H9 (cell line): ENCODE measurements at regions not wholly inside any gene's neighbourhood (a gene's known extent, or its start where the extent isn't known, plus 50 kb on each side); places are given as distances from the start of the nearest gene placed in this dataset.

Source experiments
- DNase-seq: peaks from one replicate; pipeline ENCODE4 v3.0.0-alpha.2; 2017
- H2AFZ ChIP-seq: one replicate; pipeline ENCODE4 v1.6.1; 2013; ENCODE audit warnings: mild to moderate bottlenecking, low read length, control low read depth, moderate library complexity
- H2AK5ac ChIP-seq: 2 replicates; pipeline ENCODE4 v1.6.1; 2013; ENCODE audit warnings: low read length, control low read depth, mixed read lengths; ENCODE audit not compliant: insufficient read length
- H2BK120ac ChIP-seq: one replicate; pipeline ENCODE4 v1.6.1; 2013; ENCODE audit warnings: low read depth, mild to moderate bottlenecking, low read length, control low read depth, inconsistent platforms; ENCODE audit not compliant: poor library complexity, severe bottlenecking
- H2BK12ac ChIP-seq: 2 replicates; pipeline ENCODE4 v1.6.1; 2013; ENCODE audit warnings: low read length, control low read depth, mixed read lengths, low read depth; ENCODE audit not compliant: insufficient read length
- H2BK15ac ChIP-seq: 2 replicates; pipeline ENCODE4 v1.6.1; 2013; ENCODE audit warnings: low read depth, low read length, control low read depth
- H2BK20ac ChIP-seq: one replicate; pipeline ENCODE4 v1.6.1; 2013; ENCODE audit warnings: low read depth, mild to moderate bottlenecking, low read length, control low read depth, inconsistent platforms; ENCODE audit not compliant: poor library complexity, severe bottlenecking
- H2BK5ac ChIP-seq: 2 replicates; pipeline ENCODE4 v1.6.1; 2013; ENCODE audit warnings: low read length, control low read depth, mixed read lengths; ENCODE audit not compliant: insufficient read length
- H3K14ac ChIP-seq: 2 replicates; pipeline ENCODE4 v1.6.1; 2013; ENCODE audit warnings: low read length, control low read depth; ENCODE audit not compliant: insufficient read depth
- H3K18ac ChIP-seq: 2 replicates; pipeline ENCODE4 v1.6.1; 2013; ENCODE audit warnings: low read depth, mild to moderate bottlenecking, mixed read lengths, low read length, control low read depth; ENCODE audit not compliant: insufficient read length
- H3K23ac ChIP-seq: 2 replicates; pipeline ENCODE4 v1.6.1; 2013; ENCODE audit warnings: low read length, control low read depth, mixed read lengths, low read depth; ENCODE audit not compliant: insufficient read length
- H3K23me2 ChIP-seq: 2 replicates; pipeline ENCODE4 v1.6.1; 2013; ENCODE audit warnings: low read depth, mild to moderate bottlenecking, mixed read lengths, low read length, control low read depth; ENCODE audit not compliant: insufficient read length, poor library complexity, severe bottlenecking
- H3K27ac ChIP-seq: 2 replicates; pipeline ENCODE4 v1.5.1; 2013; ENCODE audit warnings: low read length, control low read depth, mixed read lengths, low read depth; ENCODE audit not compliant: insufficient read length
- H3K27me3 ChIP-seq: 2 replicates; pipeline ENCODE4 v1.6.1; 2013; ENCODE audit warnings: low read length, control low read depth, inconsistent platforms; ENCODE audit not compliant: insufficient read depth
- H3K4ac ChIP-seq: 2 replicates; pipeline ENCODE4 v1.6.1; 2013; ENCODE audit warnings: low read depth, mild to moderate bottlenecking, control low read depth, inconsistent platforms, low read length, moderate library complexity
- H3K4me1 ChIP-seq: 2 replicates; pipeline ENCODE4 v1.6.1; 2013; ENCODE audit warnings: low read length, control low read depth, inconsistent platforms; ENCODE audit not compliant: insufficient read depth
- H3K4me2 ChIP-seq: 2 replicates; pipeline ENCODE4 v1.6.1; 2013; ENCODE audit warnings: low read length, control low read depth, mixed read lengths; ENCODE audit not compliant: insufficient read length, insufficient read depth
- H3K56ac ChIP-seq: 2 replicates; pipeline ENCODE4 v1.6.1; 2013; ENCODE audit warnings: low read depth, mild to moderate bottlenecking, mixed read lengths, low read length, control low read depth; ENCODE audit not compliant: insufficient read length
- H3K79me1 ChIP-seq: 2 replicates; pipeline ENCODE4 v1.6.1; 2013; ENCODE audit warnings: low read depth, mild to moderate bottlenecking, moderate library complexity, low read length, control low read depth, inconsistent platforms; ENCODE audit not compliant: insufficient read depth, poor library complexity, severe bottlenecking
- H3K79me2 ChIP-seq: 2 replicates; pipeline ENCODE4 v1.6.1; 2013; ENCODE audit warnings: low read length, control low read depth, inconsistent platforms; ENCODE audit not compliant: insufficient read depth
- H3K9ac ChIP-seq: 2 replicates; pipeline ENCODE4 v1.6.1; 2013; ENCODE audit warnings: low read length, control low read depth, mixed read lengths; ENCODE audit not compliant: insufficient read length; ENCODE audit errors: extremely low read depth
- H3K9me3 ChIP-seq: one replicate; pipeline ENCODE4 v1.6.1; 2013; ENCODE audit warnings: low read depth, low read length, inconsistent platforms; ENCODE audit not compliant: control insufficient read depth
- H3T11ph ChIP-seq: one replicate; pipeline ENCODE4 v1.6.1; 2013; ENCODE audit warnings: mild to moderate bottlenecking, low read length, control low read depth, inconsistent platforms
- H4K20me1 ChIP-seq: one replicate; pipeline ENCODE4 v1.6.1; 2013; ENCODE audit not compliant: control insufficient read depth, insufficient read length, insufficient read depth
- H4K5ac ChIP-seq: 2 replicates; pipeline ENCODE4 v1.6.1; 2013; ENCODE audit warnings: low read depth, mild to moderate bottlenecking, mixed read lengths, low read length, control low read depth; ENCODE audit not compliant: insufficient read length
- H4K8ac ChIP-seq: replicated peaks from 2 replicates; pipeline ENCODE4 v1.6.1; 2013; ENCODE audit warnings: low read length, control low read depth, mixed read lengths, low read depth; ENCODE audit not compliant: insufficient read length
- H4K91ac ChIP-seq: 2 replicates; pipeline ENCODE4 v1.6.1; 2013; ENCODE audit warnings: low read depth, mild to moderate bottlenecking, moderate library complexity, mixed read lengths, low read length, control low read depth; ENCODE audit not compliant: insufficient read length
- H3K27ac Mint-ChIP-seq, 3 experiments: 2 replicates in 2 of 3; 3 replicates in 1 of 3; pipeline ENCODE4 v1.8.0; 2020 to 2021; ENCODE audit warnings: mixed read lengths in 3 of 3, mild to moderate bottlenecking in 1 of 3, moderate library complexity in 1 of 3
- H3K27me3 Mint-ChIP-seq: 2 replicates; pipeline ENCODE4 v1.8.0; 2021; ENCODE audit warnings: low read depth, mild to moderate bottlenecking, moderate library complexity, mixed read lengths
- H3K36me3 Mint-ChIP-seq, 3 experiments: 2 replicates in 2 of 3; 3 replicates in 1 of 3; pipeline ENCODE4 v1.8.0; 2020 to 2021; ENCODE audit warnings: low read depth in 3 of 3, mixed read lengths in 3 of 3; ENCODE audit not compliant: insufficient read depth in 1 of 3
- H3K4me1 Mint-ChIP-seq, 2 experiments: 2 replicates each; pipeline ENCODE4 v1.8.0; 2020; ENCODE audit warnings: mixed read lengths in 2 of 2
- H3K4me3 Mint-ChIP-seq, 2 experiments: 2 replicates in 1 of 2; 3 replicates in 1 of 2; pipeline ENCODE4 v1.8.0; 2020 to 2021; ENCODE audit warnings: mild to moderate bottlenecking in 2 of 2, mixed read lengths in 2 of 2, moderate library complexity in 1 of 2
- H3K9me3 Mint-ChIP-seq, 2 experiments: 2 replicates in 1 of 2; 3 replicates in 1 of 2; pipeline ENCODE4 v1.8.0; 2020; ENCODE audit warnings: mild to moderate bottlenecking in 2 of 2, mixed read lengths in 2 of 2, moderate library complexity in 1 of 2
- WGBS: extraction: QIAGEN DNeasy Blood & Tissue Kit; methylation state at CpG from one replicate; pipeline ENCODE4 v1.1.7; 2013; ENCODE audit warnings: missing lambda C conversion rate, low lambda C conversion rate, mixed read lengths; ENCODE audit not compliant: insufficient read length; ENCODE audit errors: extremely low coverage; 5-methylcytosine and 5-hydroxymethylcytosine counted together
- TF ChIP-seq, protein P1 (sequence below): fragments of 200-600 bp; sonication (generic); conservative IDR thresholded peaks from 3 replicates; pipeline ENCODE4 v1.8.0; 2021; ENCODE audit warnings: antibody characterized with exemption, mild to moderate bottlenecking

DNA sequence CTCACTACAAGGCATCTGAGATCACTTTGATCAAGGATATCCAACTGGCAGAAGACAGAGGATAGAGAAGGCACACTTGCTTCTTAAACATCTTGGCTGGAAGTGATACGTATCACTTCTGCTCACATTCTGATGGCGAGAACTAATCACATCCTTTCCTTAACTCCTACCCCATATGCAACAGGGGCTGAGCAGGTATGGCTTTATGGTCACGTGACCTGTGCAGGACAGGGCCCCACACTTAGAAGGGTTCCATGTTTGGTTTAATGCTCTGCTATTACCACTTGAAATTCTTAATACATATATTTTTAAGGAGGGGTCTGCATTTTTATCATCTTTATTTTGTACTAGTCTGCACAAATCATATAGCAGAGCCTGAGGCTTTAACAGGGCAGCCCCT, 177.3 kb downstream of the SLC15A5 start:
- no peak for DNase-seq
- Histone ChIP-seq H3K9ac (no peak overlapping the region), H3K14ac (no peak overlapping the region), H3K56ac (no peak overlapping the region), H3K27ac (no peak overlapping the region), H3K23me2 (no peaks in the 10 kb centered on the region), H4K5ac (no peak overlapping the region), H2BK5ac (no peak overlapping the region), H3K27me3 (no peaks in the 10 kb centered on the region), H2AFZ (no peak overlapping the region), H3K79me2 (no peaks in the 10 kb centered on the region), H2BK20ac (no peak overlapping the region), H2BK12ac (no peak overlapping the region), H2BK120ac (no peak overlapping the region), H2BK15ac (no peak overlapping the region), H3K4me1 (no peaks in the 10 kb centered on the region), H3K18ac (no peak overlapping the region), H4K91ac (no peak overlapping the region), H3K9me3 (no peaks in the 10 kb centered on the region), H3K4me2 (no peak overlapping the region), H3K4ac (no peak overlapping the region), H3K79me1 (no peaks in the 10 kb centered on the region), H3K23ac (no peak overlapping the region), H4K8ac (no peak overlapping the region), H3T11ph (no peak overlapping the region), H2AK5ac (no peak overlapping the region), H4K20me1 (no peaks in the 10 kb centered on the region)
- H3K36me3 Mint-ChIP-seq, result peaks cover 0 to 19% (median 2%) of the 10 kb centered on the region in 3 experiments; a peak in 4 of 7 replicates
- no peaks in the 10 kb centered on the region for H3K4me1 Mint-ChIP-seq
- H3K27ac Mint-ChIP-seq, result no peak overlapping the region
- no peaks in the 10 kb centered on the region for H3K27me3 Mint-ChIP-seq
- H3K4me3 Mint-ChIP-seq, result no peak overlapping the region
- peaks cover 16 to 28% of the 10 kb centered on the region in 2 experiments for H3K9me3 Mint-ChIP-seq
- TF ChIP-seq, protein P1, sequence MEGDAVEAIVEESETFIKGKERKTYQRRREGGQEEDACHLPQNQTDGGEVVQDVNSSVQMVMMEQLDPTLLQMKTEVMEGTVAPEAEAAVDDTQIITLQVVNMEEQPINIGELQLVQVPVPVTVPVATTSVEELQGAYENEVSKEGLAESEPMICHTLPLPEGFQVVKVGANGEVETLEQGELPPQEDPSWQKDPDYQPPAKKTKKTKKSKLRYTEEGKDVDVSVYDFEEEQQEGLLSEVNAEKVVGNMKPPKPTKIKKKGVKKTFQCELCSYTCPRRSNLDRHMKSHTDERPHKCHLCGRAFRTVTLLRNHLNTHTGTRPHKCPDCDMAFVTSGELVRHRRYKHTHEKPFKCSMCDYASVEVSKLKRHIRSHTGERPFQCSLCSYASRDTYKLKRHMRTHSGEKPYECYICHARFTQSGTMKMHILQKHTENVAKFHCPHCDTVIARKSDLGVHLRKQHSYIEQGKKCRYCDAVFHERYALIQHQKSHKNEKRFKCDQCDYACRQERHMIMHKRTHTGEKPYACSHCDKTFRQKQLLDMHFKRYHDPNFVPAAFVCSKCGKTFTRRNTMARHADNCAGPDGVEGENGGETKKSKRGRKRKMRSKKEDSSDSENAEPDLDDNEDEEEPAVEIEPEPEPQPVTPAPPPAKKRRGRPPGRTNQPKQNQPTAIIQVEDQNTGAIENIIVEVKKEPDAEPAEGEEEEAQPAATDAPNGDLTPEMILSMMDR, result no peak
- WGBS, result no CpG with 5 or more reads among the region's 3 CpGs
